Lower leg skin (tissue), 4 donors: ENCODE measurements at regions not wholly inside any gene's neighbourhood (a gene's known extent, or its start where the extent isn't known, plus 50 kb on each side); places are given as distances from the start of the nearest gene placed in this dataset.

Source experiments
- DNase-seq, 2 donors: peaks; one replicate each; pipeline ENCODE4 v3.0.0-alpha.2; 2019; ENCODE audit warnings: low spot score in 2 of 2
- H3K4me3 ChIP-seq: fragments of 200-600 bp; sonication (generic); 2 replicates; pipeline ENCODE4 v1.5.1; 2017; ENCODE audit warnings: mild to moderate bottlenecking, low read depth; ENCODE audit not compliant: poor library complexity, severe bottlenecking
- CTCF ChIP-seq, 3 donors: fragments of 450-650 bp; IDR thresholded peaks; one replicate each; pipeline ENCODE4 v1.5.1; 2016; ENCODE audit warnings: antibody characterized with exemption in 3 of 3, mild to moderate bottlenecking in 3 of 3, moderate library complexity in 2 of 3
- POLR2A ChIP-seq, 2 donors: fragments of 450-650 bp; IDR thresholded peaks; one replicate each; pipeline ENCODE4 v1.6.1; 2016 to 2017; ENCODE audit warnings: antibody characterized with exemption in 2 of 2, mild to moderate bottlenecking in 1 of 2, moderate library complexity in 1 of 2
- WGBS, 2 donors: methylation state at CpG; one replicate each; pipeline ENCODE4 v1.1.5; 2018; 5-methylcytosine and 5-hydroxymethylcytosine counted together
- intact Hi-C: fragments of 100-400 bp; cut with DNase I; formaldehyde crosslinking; loops from one replicate; pipeline ENCODE4 v1.15.0; 2023; ENCODE audit warnings: low total_unique reads

- WGBS, 2 donors = 65 to 68% methylated on average over 4 of the region's 4 CpGs
- intact Hi-C loops = no loop called here
- H3K4me3 ChIP-seq = no peak overlapping the region
- no peak for DNase-seq
- TF ChIP-seq POLR2A (IDR thresholded peaks at IDR 0.05) (no peak), CTCF (IDR thresholded peaks at IDR 0.05) (no peak)
These were observed 152.6 kb upstream of the EPHA3 start for GRCh38 chr3:88954853-88955252.

- no peak overlapping the region for H3K4me3 ChIP-seq
- WGBS, 2 donors = 81% methylated on average over 8 of the region's 8 CpGs
- no peak for TF ChIP-seq POLR2A (IDR thresholded peaks at IDR 0.05)
- no peak for TF ChIP-seq CTCF (IDR thresholded peaks at IDR 0.05)
- no peak for DNase-seq
- intact Hi-C loops = no loop called here
These were observed 152.1 kb upstream of the EPHA3 start for GRCh38 chr3:88955274-88955673.

- H3K4me3 ChIP-seq = no peak overlapping the region
- TF ChIP-seq POLR2A (IDR thresholded peaks at IDR 0.05) = no peak
- TF ChIP-seq CTCF (IDR thresholded peaks at IDR 0.05) = no peak
- intact Hi-C loops = no loop called here
- WGBS, 2 donors = 56 to 62% methylated on average over 1 of the region's 1 CpG
- DNase-seq = no peak
These were observed 149.5 kb upstream of the EPHA3 start for GRCh38 chr3:88957711-88958439.

GRCh38 chr3:88960019-88960418 lies 147.4 kb upstream of the EPHA3 start:
- no peak for DNase-seq
- TF ChIP-seq POLR2A (IDR thresholded peaks at IDR 0.05) (no peak), CTCF (IDR thresholded peaks at IDR 0.05) (no peak)
- no peak overlapping the region for H3K4me3 ChIP-seq
- 89 to 95% methylated on average over 3 of the region's 3 CpGs for WGBS, 2 donors
- intact Hi-C loops = no loop called here

GRCh38 chr3:88963003-88963402 lies 144.4 kb upstream of the EPHA3 start:
- no peak for DNase-seq
- TF ChIP-seq POLR2A (IDR thresholded peaks at IDR 0.05) (no peak), CTCF (IDR thresholded peaks at IDR 0.05) (no peak)
- no peak overlapping the region for H3K4me3 ChIP-seq
- intact Hi-C loops = no loop called here

- no peak for DNase-seq
- WGBS, 2 donors = 49 to 54% methylated on average over 3 of the region's 3 CpGs
- TF ChIP-seq POLR2A (IDR thresholded peaks at IDR 0.05) = no peak
- no peak for TF ChIP-seq CTCF (IDR thresholded peaks at IDR 0.05)
- intact Hi-C loops = no loop called here
- no peak overlapping the region for H3K4me3 ChIP-seq
These were observed 127.7 kb upstream of the EPHA3 start for GRCh38 chr3:88979760-88980159.
